Stromal cell of bone marrow (primary cell): ENCODE measurements at regions not wholly inside any gene's neighbourhood (a gene's known extent, or its start where the extent isn't known, plus 50 kb on each side); places are given as distances from the start of the nearest gene placed in this dataset.

Experiments used
- DNase-seq: peaks from one replicate; pipeline ENCODE4 v3.0.0-alpha.2; 2012; ENCODE audit warnings: low read depth

DNA sequence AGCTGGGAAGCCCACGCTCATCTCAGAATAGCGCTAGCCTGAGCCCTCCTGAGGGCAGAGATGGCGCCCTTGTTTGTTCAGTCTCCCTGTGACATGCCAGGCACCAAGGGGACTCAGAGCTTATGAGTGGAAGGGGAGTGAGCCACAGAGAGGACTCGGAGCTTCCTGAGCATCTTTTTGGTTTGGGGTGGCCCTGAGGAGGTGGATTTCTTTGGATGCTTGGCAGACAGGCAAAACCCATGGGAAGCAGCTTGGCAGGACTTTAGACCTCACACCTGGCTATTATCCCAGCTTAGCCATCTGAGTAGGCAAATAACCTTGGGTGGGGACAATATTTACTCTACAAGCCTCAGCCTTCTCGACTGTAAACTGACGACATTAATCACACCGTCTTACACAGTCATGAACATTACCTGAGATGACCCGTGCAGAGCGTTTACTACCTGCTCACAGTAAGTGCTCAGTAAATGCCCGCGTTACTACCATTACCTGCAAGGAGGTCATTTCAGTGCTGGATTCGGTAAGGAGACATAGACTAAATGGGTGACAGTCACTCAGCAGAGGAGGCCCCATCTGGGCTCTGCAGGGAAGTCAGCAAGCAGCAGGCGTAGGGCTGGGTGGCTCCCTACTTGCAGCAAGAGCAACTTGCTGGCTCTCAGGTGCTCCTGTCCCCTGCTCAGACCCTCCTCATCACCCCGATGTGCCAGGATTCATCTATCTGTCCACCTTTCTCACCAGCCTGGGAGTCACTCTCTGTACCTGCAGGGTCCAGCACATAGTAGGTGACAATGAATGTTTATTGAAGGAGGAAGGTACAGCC is 54.9 kb downstream of the KLHDC7A start:
- DNase-seq, result no peak

- no peak for DNase-seq
These were observed 55.6 kb downstream of the KLHDC7A start for GRCh38 chr1:18536356-18536755.

DNA sequence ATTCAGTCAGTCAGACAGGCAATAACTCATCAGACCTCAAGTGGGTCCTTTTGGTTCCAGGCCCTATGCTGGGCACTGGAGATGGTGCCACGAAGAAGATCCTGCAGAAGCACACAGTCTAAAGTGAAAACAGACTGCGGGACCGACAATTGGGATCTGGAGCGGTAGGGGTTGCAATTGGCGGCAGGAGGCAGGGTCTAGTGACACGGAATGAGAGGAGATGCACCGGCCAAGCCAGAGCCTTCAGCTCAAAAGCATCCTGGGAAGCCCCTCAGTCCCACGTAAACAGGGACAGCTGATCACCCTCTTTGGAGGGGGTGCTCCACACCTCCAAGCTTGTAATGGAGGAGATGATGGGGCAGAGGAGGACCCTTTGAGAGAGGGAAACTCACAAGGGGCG is 56.2 kb downstream of the KLHDC7A start:
- DNase-seq, result no peak

DNA sequence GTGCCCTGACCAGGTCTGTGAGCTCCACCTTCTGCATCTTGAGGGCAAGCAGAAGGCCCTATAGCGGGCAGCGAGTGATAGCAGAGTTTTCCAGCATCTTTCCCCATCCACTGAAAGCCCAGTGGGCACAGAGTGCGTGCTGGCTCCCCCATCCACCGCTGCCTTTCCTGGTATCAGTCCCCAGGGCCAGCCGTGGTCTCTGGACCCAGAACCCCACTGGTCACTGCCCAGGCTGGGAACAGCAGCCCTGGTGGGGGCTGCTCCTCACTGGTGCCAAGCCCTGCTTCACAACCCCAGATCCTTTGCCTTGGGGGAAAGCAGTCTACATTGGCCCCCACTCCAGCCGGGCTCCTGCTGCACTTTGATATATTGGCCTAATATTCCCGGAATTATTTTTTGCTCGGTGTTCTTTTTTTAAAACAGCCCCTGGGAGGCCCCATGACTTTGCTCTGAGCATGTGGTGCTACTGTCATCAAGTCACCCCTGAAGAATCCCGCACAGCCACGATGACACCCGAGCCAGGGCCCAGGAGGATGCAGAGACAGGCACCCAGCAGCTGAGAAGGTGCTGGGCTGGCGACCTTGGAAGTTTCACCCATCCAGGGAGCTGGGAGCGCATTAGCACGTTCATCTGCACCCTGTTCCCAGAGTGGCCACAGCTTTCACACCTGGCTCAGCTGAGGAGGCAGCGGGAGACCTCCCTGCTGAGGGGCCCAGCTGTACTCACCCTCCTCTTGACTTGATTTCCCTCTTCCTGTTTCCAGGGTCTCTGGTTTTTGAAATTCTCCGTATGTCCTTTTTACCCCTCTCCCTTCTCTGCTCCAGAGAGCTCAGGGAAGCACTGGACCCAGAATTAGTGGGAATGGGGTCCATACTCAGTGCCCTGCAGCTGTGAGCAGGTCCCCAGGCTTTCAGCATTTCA is 56.9 kb downstream of the KLHDC7A start:
- no peak for DNase-seq

GRCh38 chr1:18539171-18539570 is 58.4 kb downstream of the KLHDC7A start:
- DNase-seq, result no peak

DNA sequence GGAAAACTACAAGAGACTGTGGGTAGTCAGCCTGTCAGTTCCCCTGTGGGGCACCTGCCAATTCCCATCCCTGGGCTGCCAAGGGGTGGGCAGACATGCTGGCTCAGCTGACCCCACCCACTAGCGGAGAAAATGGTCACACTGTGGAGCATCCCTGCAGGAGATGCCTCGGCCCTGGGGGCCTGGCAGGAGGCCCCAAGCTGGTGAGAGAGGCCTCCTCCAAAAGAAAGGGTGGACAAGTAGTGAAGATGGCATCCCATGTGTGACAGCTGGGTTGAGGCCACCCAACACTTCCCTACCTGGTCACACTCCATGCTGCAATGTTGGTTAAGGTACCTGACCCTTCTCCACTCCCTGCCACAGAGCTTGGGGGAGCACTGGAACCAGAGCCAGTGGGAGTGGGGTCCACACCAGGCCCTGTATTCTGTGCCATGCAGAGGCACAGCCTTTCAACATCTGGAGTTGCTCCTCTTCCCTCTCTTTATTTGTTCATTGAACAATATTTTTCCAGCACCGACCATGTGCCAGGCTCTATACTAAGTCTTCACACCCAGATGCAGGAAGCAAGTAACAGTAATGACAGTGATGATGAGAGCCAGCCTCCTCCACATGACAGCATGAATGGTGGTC is 59.5 kb downstream of the KLHDC7A start:
- no peak for DNase-seq

DNA sequence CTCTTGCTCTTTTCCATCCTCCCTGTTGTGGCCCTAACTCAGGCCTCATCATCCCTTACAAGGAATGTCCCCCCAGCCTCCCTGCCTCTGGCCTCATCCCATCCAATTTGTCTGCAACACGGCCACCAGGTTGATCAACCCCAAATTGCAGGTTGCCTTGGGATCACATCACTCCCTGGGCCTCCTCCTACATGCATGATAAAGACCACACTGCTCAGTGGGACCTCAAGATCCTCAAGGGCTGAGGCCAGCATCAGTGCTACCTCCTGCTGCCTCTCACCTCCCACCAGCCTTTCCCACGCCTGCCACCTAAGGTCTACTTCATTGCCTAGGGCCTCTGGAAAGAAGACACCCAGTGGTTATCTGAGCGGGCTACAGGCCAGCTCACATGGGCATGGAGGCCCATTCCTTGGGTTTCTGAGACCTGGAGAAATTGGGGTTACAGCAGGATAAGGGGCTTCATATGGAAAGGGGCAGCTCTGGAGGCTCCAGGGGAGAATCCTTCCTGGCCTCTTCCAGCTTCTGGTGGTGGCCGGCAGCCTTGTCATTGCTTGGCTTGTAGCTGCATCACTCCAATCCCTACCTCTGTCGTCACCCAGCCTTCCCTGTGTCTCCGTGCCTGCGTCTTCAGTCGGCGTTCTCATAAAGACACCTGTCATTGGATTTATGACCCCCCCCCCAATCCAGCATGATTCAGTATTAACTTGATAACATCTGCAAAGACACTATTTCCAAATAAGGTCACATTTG is 60.5 kb downstream of the KLHDC7A start:
- DNase-seq, result no peak

GRCh38 chr1:18542351-18542750 is 61.6 kb downstream of the KLHDC7A start:
- DNase-seq, result no peak

DNA sequence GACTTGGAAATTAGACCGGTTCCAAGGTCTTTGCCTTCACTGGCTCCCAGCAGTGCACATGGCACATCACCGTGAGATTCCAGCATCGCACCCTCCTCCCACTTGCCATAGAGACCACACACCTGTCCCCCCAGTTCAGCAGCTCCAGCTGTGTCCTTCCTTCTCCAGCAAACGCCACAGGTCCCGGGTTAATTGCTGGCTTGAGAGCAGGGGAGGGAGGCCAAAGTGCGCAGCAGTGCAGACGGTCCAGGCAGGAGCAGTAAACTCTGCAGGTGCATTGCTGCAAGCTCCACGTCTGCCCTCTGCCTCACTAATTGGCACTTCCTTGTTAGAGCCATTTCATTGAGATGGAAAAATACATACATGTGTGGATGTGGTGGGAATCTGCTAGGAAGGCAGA is 65.3 kb downstream of the KLHDC7A start:
- no peak for DNase-seq

GRCh38 chr1:18547460-18547859 is 66.7 kb downstream of the KLHDC7A start:
- DNase-seq, result no peak

DNA sequence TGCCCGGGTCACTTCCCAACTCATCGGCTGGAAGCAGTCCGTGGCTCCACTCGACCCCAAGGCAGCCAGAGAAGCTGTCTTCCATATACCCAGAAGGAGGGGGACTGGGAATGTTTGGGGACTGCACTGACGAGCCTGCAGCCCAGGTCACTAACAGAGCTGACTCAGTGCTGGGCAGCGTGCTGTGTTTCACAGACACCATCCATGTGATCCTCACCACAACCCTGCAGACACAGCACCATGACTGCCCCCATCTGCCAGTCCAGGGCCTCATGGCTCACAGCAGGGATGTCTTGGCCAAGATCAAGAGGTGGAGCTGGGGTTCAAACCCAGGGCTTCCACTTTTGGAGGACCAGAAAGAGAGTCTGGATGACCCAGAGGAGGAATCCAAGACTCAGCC is 67.9 kb downstream of the KLHDC7A start:
- DNase-seq, result no peak

DNA sequence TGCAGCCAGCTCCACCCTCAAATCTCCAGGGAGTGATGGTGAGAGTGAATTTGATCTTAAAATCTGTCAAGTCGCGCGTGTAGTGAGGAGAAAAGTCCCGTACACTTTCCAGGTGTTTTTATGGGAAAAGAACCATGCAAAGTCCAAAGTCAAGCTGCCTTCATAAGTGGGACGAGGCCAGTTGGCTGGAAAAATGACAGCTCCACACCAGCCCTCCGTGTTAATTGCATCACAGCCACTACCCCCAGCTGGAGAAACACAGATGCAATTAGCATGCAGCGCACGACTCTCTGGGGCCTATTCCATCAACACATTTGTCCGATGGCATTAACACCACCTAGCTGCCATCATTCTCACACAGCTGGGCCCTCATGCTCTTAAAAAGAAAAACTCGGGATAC is 68.4 kb downstream of the KLHDC7A start:
- no peak for DNase-seq

DNA sequence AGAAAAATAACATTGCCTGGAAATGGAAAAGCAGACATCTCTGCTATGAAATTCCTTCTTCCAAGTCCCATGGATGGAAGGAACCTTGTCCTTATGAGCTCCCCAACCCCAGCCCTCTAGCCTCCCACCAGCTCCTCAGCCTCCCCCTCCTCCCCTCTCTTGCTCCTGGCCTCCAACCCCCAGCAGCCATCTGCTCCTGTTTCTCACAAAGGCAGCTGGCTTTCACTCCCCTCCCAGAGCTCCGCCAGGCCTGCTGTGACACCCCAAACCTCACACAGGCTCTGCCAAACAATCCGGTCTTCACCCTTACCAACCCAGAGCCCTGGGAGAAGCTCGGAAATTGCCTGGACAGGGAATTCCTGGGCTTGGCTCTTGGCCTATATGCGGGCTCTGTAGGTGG is 69.2 kb downstream of the KLHDC7A start:
- no peak for DNase-seq

DNA sequence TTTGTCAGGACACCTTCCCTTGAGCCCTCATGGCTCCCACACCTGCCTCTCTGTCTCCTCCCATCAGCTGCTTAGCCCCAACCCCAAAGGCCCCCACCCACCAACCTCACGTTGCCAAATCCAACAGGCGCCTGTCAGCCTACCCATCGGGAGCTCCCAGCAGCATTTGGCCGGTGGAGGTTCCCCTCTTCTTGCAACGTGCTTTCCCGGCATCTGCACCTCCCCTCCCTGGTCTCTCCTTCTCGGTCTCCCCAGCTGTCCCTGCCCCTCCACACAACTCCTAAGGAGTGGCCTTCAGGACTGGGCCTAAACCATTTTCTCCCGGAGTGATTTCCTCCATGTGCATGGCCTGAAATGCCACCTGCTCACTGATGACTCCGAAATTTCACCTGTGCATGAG is 71.9 kb downstream of the KLHDC7A start:
- no peak for DNase-seq

DNA sequence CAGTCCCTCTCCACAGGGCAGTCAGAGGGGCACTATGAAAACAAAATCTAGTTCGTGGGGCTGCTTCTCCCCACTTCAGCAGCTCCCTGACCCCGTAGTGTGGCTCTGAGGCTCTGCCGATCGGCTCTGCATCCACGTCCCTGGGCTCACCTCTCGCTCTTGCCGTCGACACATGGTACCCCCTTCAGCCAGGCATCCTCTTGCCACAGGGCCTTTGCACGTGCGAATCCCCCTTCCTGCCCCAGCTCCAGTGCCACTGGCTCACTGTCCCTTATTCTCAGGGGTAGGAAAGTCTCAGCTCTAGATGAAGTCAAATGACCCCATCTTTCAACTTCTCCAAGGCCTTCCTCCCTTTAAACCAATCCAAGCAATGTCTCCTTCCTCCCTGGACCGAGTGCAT is 72.7 kb downstream of the KLHDC7A start:
- DNase-seq, result no peak

DNA sequence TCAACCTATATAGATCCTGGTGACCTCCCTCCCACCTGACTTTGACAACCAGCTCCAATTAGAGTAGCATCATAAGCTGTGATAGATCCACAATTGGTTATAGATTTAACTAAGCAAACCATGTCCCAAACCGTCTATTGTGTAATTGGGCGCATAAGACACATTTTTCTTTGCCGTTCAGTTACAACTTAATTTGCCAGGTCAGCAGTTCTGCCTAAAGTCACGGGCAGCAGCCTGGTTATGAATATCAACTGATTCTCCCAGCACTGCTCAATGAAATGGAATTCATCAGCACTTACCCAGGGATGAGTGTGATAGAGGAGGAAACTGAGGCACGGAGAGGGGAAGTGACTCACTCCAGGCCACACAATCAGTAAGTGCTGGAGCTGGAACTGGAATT is 73.4 kb downstream of the KLHDC7A start:
- no peak for DNase-seq

- no peak for DNase-seq
These were observed 73.9 kb downstream of the KLHDC7A start for GRCh38 chr1:18554597-18554996.

GRCh38 chr1:18555036-18555435 is 74.3 kb downstream of the KLHDC7A start:
- no peak for DNase-seq

DNA sequence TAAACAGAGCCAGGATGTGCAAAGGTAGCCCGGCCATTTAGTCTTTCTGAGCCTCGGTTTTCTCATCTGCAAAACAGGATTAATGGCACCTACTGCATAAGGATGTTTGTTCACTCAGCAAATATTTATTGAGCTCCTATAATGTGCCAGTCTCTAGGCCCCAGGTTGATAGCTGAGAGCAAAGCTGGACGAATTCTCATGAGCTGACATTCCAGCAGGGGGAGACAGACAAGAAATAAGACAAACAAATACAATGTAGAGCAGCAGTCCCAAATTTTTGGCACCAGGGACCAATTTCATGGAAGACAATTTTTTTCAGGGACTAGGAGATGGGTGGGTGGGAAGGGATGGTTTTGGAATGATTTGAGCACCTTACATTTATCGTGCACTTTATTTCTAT is 74.3 kb upstream of the PAX7 start:
- peak; percentile 5 for DNase-seq

DNA sequence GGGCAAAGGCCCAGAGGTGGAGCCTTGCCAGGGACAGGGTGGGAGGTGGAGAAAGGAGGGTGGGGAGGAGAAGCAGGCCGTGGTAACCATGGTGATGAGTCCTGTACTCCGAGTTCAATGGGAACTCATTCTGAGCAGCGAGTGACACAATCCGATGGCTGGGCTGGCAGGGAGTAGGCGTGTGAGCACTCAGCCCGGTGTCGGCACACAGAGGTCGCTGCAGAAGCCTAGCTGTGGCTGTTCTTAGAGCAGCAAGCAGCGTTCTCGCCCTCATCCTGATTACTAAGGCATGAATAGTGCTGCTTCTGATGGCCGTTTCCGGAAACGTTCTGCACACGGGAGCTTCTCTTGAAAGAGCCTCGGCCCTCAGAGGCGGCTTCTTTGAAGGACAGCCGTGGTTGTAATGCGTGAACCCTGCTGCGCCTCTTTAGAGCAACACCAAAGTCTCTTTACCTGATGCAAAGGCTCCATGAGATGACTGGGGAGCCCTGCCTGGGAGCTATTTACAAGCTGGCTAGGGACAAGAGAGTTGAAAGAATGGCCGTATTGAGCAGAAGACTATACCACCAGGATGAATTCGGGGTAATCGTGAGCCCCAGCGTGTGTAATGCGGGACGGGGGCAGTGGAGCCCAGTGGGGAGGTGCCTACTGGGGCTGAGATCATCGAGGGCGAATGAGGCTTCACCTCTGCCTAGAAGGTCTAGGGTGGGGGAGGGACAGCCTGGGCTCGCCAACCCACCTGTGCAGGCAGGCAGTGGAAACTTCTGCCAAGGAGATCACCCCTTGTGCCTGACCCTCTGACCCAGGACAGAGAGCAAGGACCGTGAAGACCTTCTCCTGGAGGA is 72.8 kb upstream of the PAX7 start:
- DNase-seq, result no peak

DNA sequence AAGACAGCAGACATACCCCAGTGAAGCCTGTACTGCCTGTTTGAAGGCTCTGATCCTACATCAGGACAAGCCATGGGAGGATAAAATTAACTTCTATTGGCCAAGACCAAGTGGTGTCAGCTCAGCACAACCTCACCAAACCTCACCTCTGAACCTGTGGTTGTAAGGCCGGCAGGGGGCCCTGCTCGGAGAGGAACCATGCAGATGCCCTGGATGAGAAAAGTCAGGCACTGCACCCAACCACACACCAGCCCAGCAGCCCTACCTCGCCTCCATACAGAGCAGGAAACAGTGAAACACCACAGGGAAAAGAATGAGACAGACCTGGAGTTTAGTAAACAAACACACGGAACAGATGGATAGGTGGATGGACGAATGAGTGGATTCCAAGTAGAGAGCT is 70.0 kb upstream of the PAX7 start:
- no peak for DNase-seq
